HuH-7 (cell line): ENCODE measurements at regions not wholly inside any gene's neighbourhood (a gene's known extent, or its start where the extent isn't known, plus 50 kb on each side); places are given as distances from the start of the nearest gene placed in this dataset.

Experiments
- DNase-seq: peaks from one replicate; pipeline ENCODE4 v3.0.0; 2011; ENCODE audit warnings: low spot score

DNA sequence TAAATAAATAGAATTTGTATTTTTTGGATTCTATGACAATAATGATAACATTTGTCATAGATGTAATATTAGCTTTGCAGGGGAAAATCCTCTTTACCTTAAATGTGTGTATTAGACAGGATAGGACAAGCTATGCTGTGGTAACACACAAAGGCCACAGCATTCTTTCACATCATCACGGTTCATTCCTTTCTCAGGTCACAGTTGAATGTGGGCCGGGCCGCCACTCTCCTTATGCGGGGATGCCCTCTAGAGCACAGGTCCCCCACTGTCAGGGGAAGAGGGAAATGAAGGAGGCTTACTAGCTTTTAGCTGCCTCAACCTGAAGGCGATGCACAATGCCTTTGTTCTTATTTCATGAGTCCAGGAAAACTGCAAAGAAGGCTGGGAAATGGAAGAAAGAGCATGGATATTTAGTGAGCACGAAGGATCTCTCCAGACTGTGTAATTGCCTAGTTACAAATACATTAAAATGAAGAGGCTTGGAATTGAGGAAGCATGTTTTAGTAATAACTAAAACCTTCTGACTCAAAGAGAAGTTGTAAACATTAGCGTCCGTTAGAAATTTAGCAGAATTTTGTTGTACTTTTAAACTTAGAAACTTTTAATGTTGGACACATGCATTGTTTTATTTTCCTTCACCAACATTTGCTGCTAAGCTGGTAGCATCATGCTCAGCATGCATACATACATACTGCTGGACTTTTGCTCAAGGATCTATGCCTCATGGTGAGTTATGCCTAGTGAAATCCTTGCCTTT lies 248.9 kb upstream of the FOXQ1 start:
- DNase-seq = no peak

DNA sequence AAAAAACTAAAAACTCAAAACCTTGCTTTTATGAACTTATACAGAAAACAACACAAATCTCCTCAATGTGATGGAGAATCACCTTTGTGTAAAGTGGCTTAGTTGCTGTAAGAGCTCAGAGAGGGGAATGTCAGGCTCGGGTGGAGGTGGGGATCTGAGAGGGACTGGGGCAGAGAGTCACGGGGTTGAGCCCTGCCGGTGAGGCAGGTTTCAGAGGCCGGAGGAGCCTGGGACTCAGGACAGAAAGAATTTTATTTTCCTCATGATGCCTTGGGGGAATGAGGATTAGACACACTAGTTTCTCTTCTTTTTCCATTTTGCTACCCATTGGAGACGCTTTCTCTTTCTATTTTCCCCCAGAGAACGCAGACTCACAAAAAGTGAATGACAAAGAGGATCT lies 252.3 kb upstream of the FOXQ1 start:
- no peak for DNase-seq

- no peak for DNase-seq
Observed at GRCh38 chr6:1057490-1058135, 254.3 kb upstream of the FOXQ1 start.

- DNase-seq = no peak
Observed at GRCh38 chr6:1055015-1055921, 256.6 kb upstream of the FOXQ1 start.

DNA sequence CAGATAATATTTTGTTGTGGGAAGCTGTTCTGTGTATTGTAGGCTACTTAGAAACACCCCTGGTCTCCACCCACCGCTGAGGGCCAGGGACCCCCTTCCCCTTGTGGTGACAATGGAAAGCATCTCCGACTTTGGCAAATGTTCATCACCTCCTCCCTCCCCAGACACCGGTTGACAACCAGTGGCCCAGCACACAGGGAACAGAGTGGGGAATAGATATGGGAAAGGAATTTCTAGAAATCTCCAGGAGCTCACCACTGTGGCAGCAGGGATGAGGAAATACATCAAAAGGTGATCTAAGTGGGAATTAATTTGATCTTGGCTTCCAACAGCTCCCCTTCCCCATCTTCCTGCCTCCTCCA lies 257.3 kb upstream of the FOXQ1 start:
- DNase-seq = no peak

DNA sequence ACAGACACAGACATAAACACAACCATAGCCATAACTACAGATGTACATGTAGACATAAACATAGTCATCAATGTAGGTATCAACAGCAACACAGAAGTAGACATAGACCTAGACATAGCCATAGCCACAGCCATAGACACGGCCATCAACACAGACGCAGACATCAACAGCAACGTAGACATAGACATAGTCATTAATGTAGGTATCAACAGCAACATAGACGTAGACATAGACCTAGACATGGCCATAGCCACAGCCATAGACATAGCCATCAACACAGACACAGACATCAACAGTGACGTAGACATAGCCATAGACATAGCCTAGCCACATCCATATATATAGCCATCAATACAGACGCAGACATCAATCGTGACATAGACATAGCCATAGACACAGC lies 258.3 kb upstream of the FOXQ1 start:
- no peak for DNase-seq

DNA sequence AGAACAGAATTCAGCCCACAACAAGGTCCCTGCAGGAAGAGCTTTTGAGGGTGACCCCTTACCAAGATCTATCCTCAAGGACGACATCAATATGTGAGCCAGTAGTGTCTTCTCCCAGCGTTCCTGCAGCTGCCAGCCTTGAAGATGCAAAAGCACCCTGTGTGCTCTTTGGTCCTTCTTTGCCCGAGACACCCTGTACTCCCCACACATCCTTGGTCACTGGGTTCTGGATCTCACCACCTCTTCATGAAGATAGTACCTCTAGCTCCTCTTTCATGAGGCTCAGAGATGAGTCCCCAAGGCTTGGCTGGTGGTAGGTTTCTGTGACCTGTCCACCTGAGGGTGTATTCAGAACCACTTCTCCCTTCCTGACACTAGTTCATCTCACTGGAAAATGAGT lies 259.6 kb upstream of the FOXQ1 start:
- DNase-seq = no peak

DNA sequence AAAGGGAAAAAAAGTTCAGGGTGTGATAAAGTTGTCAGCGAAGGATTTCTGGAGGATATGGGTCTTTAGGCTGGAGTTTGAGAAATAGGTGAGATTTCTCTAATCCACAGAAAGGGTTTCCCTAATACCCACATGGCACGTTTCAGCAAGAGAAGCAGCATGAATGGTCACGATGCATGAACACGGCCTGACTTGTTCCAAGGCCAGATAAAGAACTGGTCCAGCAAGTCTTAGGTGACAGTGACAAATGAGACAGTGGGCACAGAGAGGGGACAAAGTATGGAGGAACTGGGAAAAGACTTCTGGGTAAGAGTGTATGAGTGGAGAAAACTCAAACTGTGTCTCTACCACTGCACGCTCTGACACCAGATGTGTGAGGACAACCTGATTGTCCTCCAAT lies 262.0 kb upstream of the FOXQ1 start:
- DNase-seq = no peak

DNA sequence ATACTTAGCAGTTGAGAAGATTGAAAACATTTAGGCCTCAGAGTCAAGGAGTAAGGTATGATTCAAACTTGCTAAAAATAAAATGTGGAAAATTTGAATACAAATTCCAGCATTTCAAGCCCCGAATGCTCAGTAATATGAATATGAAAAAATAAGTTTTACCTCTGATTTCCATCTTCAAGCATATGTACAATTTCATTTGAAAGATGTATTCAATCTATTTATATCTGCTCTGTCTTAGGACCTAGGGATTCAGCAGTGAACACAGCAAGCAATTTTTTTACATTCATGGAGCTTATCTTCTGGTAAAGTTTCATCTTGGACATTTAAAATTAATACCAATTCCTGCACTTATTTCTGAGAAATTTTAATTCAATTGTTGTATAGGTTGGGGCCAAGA lies 262.7 kb upstream of the FOXQ1 start:
- DNase-seq = no peak

DNA sequence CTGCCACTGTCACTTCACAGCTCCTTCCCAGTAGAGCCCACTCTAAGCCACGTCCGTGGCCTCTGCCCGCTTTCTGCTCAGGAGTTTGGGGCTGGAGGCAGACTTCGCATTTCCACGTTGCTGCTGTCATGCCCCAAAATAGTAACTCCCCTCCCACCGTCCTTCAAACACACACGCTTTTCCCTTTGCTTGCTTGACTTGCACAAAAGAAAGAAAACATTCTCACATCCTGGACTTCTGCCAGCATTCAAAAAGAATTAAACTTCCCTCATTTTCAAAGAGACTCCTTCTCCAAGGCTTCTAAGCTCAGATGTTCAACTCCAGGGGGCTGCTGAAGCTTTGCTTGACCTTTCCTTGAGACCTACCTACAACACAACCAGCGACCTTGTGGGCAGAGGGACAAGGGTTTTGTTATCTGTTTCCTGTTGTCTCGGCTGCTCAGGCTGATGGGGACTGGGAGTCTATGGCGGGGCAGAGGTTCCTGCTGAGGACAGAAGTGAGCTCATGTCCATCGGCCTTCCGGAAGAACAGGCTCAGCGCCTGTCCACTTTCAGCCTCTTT lies 263.8 kb upstream of the FOXQ1 start:
- no peak for DNase-seq

DNA sequence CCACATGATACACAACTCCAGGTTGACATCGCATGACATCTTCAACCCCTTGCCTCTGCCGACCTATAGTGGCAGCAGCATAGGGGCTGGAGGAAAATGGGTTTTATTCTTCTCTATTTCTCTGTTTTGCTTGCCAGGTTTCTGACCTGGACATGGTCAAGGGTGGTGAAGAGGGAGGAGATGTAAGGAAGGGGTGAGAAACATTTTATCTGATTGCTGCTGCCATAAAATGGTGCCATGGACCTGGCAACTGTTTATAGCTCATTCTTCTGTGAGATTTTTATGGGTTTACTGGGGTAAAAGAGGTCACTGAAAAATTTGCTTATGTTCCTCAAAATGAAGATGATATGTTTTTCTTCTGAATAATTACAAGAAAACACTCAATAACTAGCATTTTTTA lies 266.7 kb upstream of the FOXQ1 start:
- DNase-seq = no peak

DNA sequence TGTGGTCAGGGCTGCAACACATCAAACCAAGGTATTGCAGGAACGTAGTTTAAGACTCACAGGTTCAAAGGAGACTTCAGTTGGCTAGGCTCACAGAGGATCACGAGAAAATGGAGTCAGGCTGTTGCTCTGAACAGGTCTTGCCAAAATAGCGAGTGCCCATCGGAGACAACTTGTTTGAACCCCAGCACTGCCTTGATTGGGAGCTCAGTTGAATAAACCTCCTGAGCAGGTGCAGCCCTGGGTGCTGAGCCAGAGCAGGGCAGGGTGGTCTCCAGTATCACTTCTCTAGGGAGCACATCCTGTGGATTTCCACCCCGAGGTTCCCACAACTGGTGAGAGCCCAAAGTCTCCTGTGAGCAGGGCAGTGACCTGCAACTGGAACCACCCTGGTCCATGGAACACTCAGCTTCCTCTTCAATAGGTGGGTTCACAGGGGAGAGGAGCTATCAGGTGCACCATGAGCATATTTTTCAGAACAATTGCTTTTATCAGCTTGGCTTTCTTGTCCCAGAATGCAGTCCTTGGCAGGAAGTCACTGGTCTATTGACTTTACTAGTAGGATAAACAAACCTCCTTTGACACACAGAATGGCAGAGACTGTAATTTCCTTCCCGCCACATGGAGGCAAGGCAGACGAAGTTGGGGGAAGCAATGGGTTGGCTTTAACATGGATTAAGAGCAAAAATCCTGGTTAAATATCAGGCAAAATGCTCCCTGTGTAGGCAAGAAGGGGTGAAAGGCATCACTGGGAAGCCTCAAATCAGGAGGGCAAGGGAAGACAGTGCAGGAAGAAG lies 267.7 kb upstream of the FOXQ1 start:
- no peak for DNase-seq

DNA sequence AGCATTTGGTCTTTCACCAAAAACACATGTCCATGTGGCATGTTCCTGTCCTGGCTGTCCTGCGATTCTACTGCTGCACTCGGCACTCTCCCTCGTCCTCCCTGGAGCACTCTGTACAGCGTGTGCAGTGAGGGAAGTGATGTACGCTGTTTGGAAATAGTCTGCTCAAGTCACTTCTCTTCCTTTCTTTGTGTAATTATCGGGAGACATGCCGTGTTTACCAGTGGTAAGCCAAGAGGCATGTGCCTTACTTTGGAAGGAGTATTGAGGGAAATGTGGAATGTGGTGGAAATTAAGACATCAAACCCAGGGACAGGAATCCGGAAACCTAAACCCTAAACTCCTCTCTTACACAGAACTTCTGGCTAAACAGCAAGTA lies 268.5 kb upstream of the FOXQ1 start:
- no peak for DNase-seq

DNA sequence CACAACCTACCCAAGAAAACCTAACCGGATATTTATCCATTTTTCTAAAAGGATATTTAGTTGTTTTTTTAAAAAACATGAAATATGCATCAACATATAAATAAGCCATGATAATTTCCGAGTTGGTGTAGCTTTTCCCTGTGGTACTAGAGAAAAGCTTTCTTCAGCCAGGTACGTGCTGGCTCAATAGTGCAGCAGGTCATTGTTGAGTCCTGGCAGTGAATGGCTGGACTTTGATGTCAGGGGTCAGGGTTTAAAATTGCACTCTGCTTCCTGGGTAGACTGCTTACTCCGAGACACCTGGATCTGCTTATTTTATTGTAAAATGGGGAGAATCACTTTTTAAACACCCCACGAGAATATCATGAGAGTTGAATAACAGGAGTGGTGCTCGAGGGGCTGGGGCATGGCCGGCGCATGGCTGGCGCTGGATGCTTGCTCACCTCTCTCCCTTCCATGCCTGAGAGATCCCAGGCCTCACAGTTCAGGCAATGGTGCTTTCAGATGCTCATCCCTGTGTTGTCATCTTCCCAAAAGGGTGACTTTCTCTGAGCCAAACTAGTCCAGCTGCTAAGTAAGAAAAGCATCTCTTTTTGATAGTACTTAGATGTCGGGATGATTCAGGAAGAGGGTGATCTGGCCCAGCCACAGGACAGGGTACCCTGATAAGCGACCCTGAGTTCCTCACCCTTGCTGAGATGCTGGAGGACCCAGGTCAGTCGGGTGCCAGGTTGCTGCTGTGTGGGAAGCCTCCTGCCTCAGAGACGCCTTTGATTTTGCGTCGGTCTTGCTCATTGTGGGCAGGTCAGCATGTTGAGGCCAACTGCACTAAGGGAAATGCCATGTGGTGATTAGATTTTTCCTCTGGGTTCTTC lies 269.1 kb upstream of the FOXQ1 start:
- no peak for DNase-seq

- no peak for DNase-seq
Observed at GRCh38 chr6:1040393-1040792, 271.5 kb upstream of the FOXQ1 start.

- no peak for DNase-seq
Observed at GRCh38 chr6:1039746-1040145, 272.2 kb upstream of the FOXQ1 start.

- no peak for DNase-seq
Observed at GRCh38 chr6:1039191-1039590, 272.7 kb upstream of the FOXQ1 start.

GRCh38 chr6:1037430-1038202 lies 274.3 kb upstream of the FOXQ1 start:
- no peak for DNase-seq

DNA sequence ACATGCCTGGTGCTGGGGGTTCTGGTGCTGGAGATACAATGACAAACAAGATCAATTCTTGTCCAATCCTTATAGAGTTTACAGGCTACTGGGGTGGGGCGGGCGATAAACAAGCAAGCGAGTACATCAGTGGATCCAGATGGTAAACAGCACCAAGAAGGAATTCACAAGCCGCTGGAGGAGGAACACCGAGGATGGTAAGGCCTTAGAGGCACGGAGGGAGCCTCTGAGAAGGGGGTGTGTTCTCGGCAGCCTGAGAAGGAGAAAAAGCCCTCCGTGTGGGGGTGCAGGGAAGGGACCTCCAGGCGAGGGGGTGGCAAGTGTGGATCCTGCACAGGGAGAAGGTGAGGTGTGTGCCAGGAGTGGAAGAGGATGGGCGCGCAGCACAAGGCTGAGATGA lies 276.5 kb upstream of the FOXQ1 start:
- no peak for DNase-seq

- no peak for DNase-seq
Observed at GRCh38 chr6:1031720-1032119, 280.2 kb upstream of the FOXQ1 start.
